Liver (tissue), 8 donors: ENCODE measurements at regions not wholly inside any gene's neighbourhood (a gene's known extent, or its start where the extent isn't known, plus 50 kb on each side); places are given as distances from the start of the nearest gene placed in this dataset.
A peak's percentile ranks its signal among the peaks of the same experiment; 100 is the strongest.

Experiments used
- DNase-seq: peaks from one replicate; pipeline ENCODE4 v3.0.0-alpha.2; 2017; ENCODE audit warnings: low spot score
- H3K27ac ChIP-seq, 2 donors: one replicate each; pipeline ENCODE4 v1.7.0; 2013; ENCODE audit warnings: inconsistent platforms in 2 of 2, low read length in 2 of 2, control low read depth in 1 of 2, low read depth in 1 of 2, mild to moderate bottlenecking in 1 of 2
- H3K27me3 ChIP-seq, 4 donors: one replicate each; pipeline versions ENCODE4 v1.6.1 to v1.7.0; 2013; ENCODE audit warnings: low read length in 3 of 4, inconsistent platforms in 1 of 4, mild to moderate bottlenecking in 1 of 4, moderate library complexity in 1 of 4; ENCODE audit not compliant: control insufficient read depth in 4 of 4, insufficient read depth in 4 of 4
- H3K36me3 ChIP-seq, 4 donors: one replicate each; pipeline versions ENCODE4 v1.6.1 to v1.7.0; 2013; ENCODE audit warnings: low read length in 3 of 4, mild to moderate bottlenecking in 3 of 4, low read depth in 1 of 4, moderate library complexity in 1 of 4; ENCODE audit not compliant: control insufficient read depth in 4 of 4, insufficient read depth in 3 of 4
- H3K4me1 ChIP-seq, 4 donors: one replicate each; pipeline versions ENCODE4 v1.6.1 to v1.7.0; 2013; ENCODE audit warnings: low read length in 3 of 4, mild to moderate bottlenecking in 3 of 4, moderate library complexity in 1 of 4; ENCODE audit not compliant: control insufficient read depth in 4 of 4, insufficient read depth in 4 of 4
- H3K4me3 ChIP-seq, 3 donors: one replicate each; pipeline versions ENCODE4 v1.6.1 to v1.7.0; 2013; ENCODE audit warnings: low read length in 3 of 3, control low read depth in 1 of 3, low read depth in 1 of 3, mild to moderate bottlenecking in 1 of 3
- H3K9ac ChIP-seq, 2 donors: one replicate each; pipeline ENCODE4 v1.7.0; 2013; ENCODE audit warnings: low read length in 2 of 2, mild to moderate bottlenecking in 2 of 2, moderate library complexity in 2 of 2, control low read depth in 1 of 2, low read depth in 1 of 2
- H3K9me3 ChIP-seq, 4 donors: one replicate each; pipeline versions ENCODE4 v1.6.1 to v1.7.0; 2013; ENCODE audit warnings: low read length in 3 of 4; ENCODE audit not compliant: control insufficient read depth in 4 of 4
- CTCF ChIP-seq: fragments of 150-350 bp; IDR thresholded peaks from 2 replicates; pipeline ENCODE4 v1.5.1; 2017; ENCODE audit warnings: improper control_type of control experiment, low read depth, low read length; ENCODE audit not compliant: missing input control
- FOXA1 ChIP-seq: IDR thresholded peaks from 2 replicates; pipeline ENCODE4 v1.6.1; 2016; ENCODE audit warnings: antibody characterized with exemption
- GABPA ChIP-seq, 2 donors: IDR thresholded peaks in 1 of 2; conservative IDR thresholded peaks in 1 of 2; 2 replicates each; pipeline ENCODE4 v1.6.1; 2016; ENCODE audit warnings: antibody characterized with exemption in 2 of 2, mild to moderate bottlenecking in 1 of 2, moderate library complexity in 1 of 2
- JUND ChIP-seq, 2 donors: IDR thresholded peaks; 2 replicates each; pipeline ENCODE4 v1.6.1; 2016; ENCODE audit warnings: antibody characterized with exemption in 2 of 2
- MAX ChIP-seq: IDR thresholded peaks from 2 replicates; pipeline ENCODE4 v1.6.1; 2016; ENCODE audit warnings: antibody characterized with exemption
- NR2F2 ChIP-seq: IDR thresholded peaks from 2 replicates; pipeline ENCODE4 v1.6.1; 2016; ENCODE audit warnings: antibody characterized with exemption
- RAD21 ChIP-seq, 2 donors: IDR thresholded peaks; 2 replicates each; pipeline ENCODE4 v1.6.1; 2016; ENCODE audit warnings: antibody characterized with exemption in 2 of 2, mild to moderate bottlenecking in 2 of 2
- TAF1 ChIP-seq: conservative IDR thresholded peaks from 2 replicates; pipeline ENCODE4 v1.6.1; 2016; ENCODE audit warnings: antibody characterized with exemption, mild to moderate bottlenecking
- YY1 ChIP-seq: IDR thresholded peaks from 2 replicates; pipeline ENCODE4 v1.6.1; 2016; ENCODE audit warnings: antibody characterized with exemption, mild to moderate bottlenecking
- ZBTB33 ChIP-seq: IDR thresholded peaks from 2 replicates; pipeline ENCODE4 v1.6.1; 2016; ENCODE audit warnings: antibody characterized with exemption
- WGBS: extraction: QIAGEN DNeasy Blood & Tissue Kit; methylation state at CpG from one replicate; pipeline ENCODE4 v1.1.7; 2013; 5-methylcytosine and 5-hydroxymethylcytosine counted together
- donor health status: healthy.
- donor health status: healthy.
- donor health status: healthy.
- donor health status: healthy.
- donor health status: healthy.

GRCh38 chr20:50390685-50391443, 119.3 kb upstream of the PTPN1 start:
- no peak overlapping the region for H3K4me3 ChIP-seq
- H3K36me3 ChIP-seq = no peaks in the 10 kb centered on the region
- no peaks in the 10 kb centered on the region for H3K9me3 ChIP-seq
- no peak for TF ChIP-seq TAF1
- TF ChIP-seq MAX = no peak
- no peak for TF ChIP-seq FOXA1
- TF ChIP-seq JUND (IDR thresholded peaks at IDR 0.05) = no peak
- TF ChIP-seq CTCF = no peak
- TF ChIP-seq YY1 = no peak
- no peak for TF ChIP-seq RAD21 (IDR thresholded peaks at IDR 0.05)
- TF ChIP-seq ZBTB33 = no peak
- no peak for DNase-seq
- H3K27me3 ChIP-seq = no peaks in the 10 kb centered on the region
- peak overlapping the region; percentile 85 to 88 for H3K27ac ChIP-seq
- H3K9ac ChIP-seq = no peak overlapping the region
- peaks cover 16 to 60% (median 42%) of the 10 kb centered on the region in 4 donors for H3K4me1 ChIP-seq
- 66% methylated on average over 15 of the region's 15 CpGs for WGBS

- H3K27me3 ChIP-seq = no peaks in the 10 kb centered on the region
- no peak overlapping the region for H3K4me3 ChIP-seq
- no peak overlapping the region for H3K9ac ChIP-seq
- H3K27ac ChIP-seq = peak overlapping the region; percentile 15 to 88
- no peak for DNase-seq
- H3K9me3 ChIP-seq = no peaks in the 10 kb centered on the region
- no peaks in the 10 kb centered on the region for H3K36me3 ChIP-seq
- no peak for TF ChIP-seq GABPA (IDR thresholded peaks at IDR 0.05 in 1 of 2, conservative IDR thresholded peaks at IDR 0.05 in 1 of 2)
- TF ChIP-seq TAF1 = no peak
- TF ChIP-seq CTCF = no peak
- TF ChIP-seq JUND (IDR thresholded peaks at IDR 0.05) = no peak
- no peak for TF ChIP-seq NR2F2
- peaks cover 18 to 66% (median 47%) of the 10 kb centered on the region in 4 donors for H3K4me1 ChIP-seq
- WGBS = 96% methylated on average over 15 of the region's 15 CpGs
Measured at GRCh38 chr20:50391444-50392137, 118.6 kb upstream of the PTPN1 start.
